WTC11 (cell line): ENCODE measurements at regions not wholly inside any gene's neighbourhood (a gene's known extent, or its start where the extent isn't known, plus 50 kb on each side); places are given as distances from the start of the nearest gene placed in this dataset.

Experiments used
- ATAC-seq: fragments of 200-7000 bp; cut with Tn5 transposase; 2 replicates; pipeline ENCODE4 v1.10.0; 2021; ENCODE audit warnings: mild to moderate bottlenecking, moderate library complexity
- CTCF ChIA-PET: fragments of 300-600 bp; sonication (Branson Sonifier 250); formaldehyde crosslinking; loops from one replicate; lab custom pipeline; 2021; ENCODE audit warnings: antibody characterized with exemption; lab: Charles Lee
- POLR2A ChIA-PET: fragments of 350-600 bp; sonication (Branson Sonifier 250); formaldehyde crosslinking; loops from one replicate; lab custom pipeline; 2021; ENCODE audit warnings: antibody characterized with exemption; lab: Charles Lee
- DNase-seq: peaks from one replicate; pipeline ENCODE4 v3.0.0; 2021; ENCODE audit warnings: low spot score
- H3K27ac Mint-ChIP-seq: 2 replicates; pipeline ENCODE4 v1.8.0; 2021; ENCODE audit warnings: mixed read lengths
- H3K27me3 Mint-ChIP-seq: 2 replicates; pipeline ENCODE4 v1.8.0; 2021; ENCODE audit warnings: low read depth, mild to moderate bottlenecking, moderate library complexity, mixed read lengths
- H3K36me3 Mint-ChIP-seq: 2 replicates; pipeline ENCODE4 v1.8.0; 2021; ENCODE audit warnings: mixed read lengths
- H3K4me1 Mint-ChIP-seq: 2 replicates; pipeline ENCODE4 v1.8.0; 2022; ENCODE audit warnings: mixed read lengths
- H3K4me3 Mint-ChIP-seq: 2 replicates; pipeline ENCODE4 v1.8.0; 2021; ENCODE audit warnings: mild to moderate bottlenecking, moderate library complexity, mixed read lengths
- H3K9me3 Mint-ChIP-seq: 2 replicates; pipeline ENCODE4 v1.8.0; 2021; ENCODE audit warnings: mixed read lengths
- ATF1 ChIP-seq: sonication (generic); formaldehyde crosslinking; IDR thresholded peaks from 2 replicates; pipeline ENCODE4 v1.8.1; 2023; ENCODE audit warnings: mild to moderate bottlenecking, moderate library complexity, missing genetic modification reagents
- ELF4 ChIP-seq: sonication (generic); formaldehyde crosslinking; IDR thresholded peaks from 2 replicates; pipeline ENCODE4 v1.8.1; 2022; ENCODE audit warnings: low read depth, mild to moderate bottlenecking, moderate library complexity, missing genetic modification reagents
- ESRRA ChIP-seq: sonication (generic); formaldehyde crosslinking; IDR thresholded peaks from 2 replicates; pipeline ENCODE4 v1.8.1; 2022; ENCODE audit warnings: mild to moderate bottlenecking, missing genetic modification reagents, borderline replicate concordance
- GABPB1 ChIP-seq: sonication (generic); formaldehyde crosslinking; IDR thresholded peaks from 2 replicates; pipeline ENCODE4 v1.8.1; 2023; ENCODE audit warnings: mild to moderate bottlenecking, missing genetic modification reagents
- GTF2I ChIP-seq: fragments of 250-450 bp; sonication (Bioruptor Pico); conservative IDR thresholded peaks from 2 replicates; pipeline ENCODE4 v1.4.0; 2021; ENCODE audit warnings: mild to moderate bottlenecking
- IRF2 ChIP-seq: sonication (generic); formaldehyde crosslinking; IDR thresholded peaks from 2 replicates; pipeline ENCODE4 v1.8.0; 2022; ENCODE audit warnings: low read depth, missing genetic modification reagents, borderline replicate concordance
- NFATC4 ChIP-seq: fragments of 250-450 bp; sonication (Bioruptor Pico); IDR thresholded peaks from 2 replicates; pipeline ENCODE4 v1.9.0; 2021; ENCODE audit warnings: mild to moderate bottlenecking
- NR3C1 ChIP-seq: sonication (generic); formaldehyde crosslinking; conservative IDR thresholded peaks from 2 replicates; pipeline ENCODE4 v1.8.1; 2023; ENCODE audit warnings: low read depth, mild to moderate bottlenecking, missing genetic modification reagents
- PRRX2 ChIP-seq: fragments of 250-450 bp; sonication (Bioruptor Pico); IDR thresholded peaks from 2 replicates; pipeline ENCODE4 v1.8.0; 2021; ENCODE audit warnings: mild to moderate bottlenecking
- RELA ChIP-seq: sonication (generic); formaldehyde crosslinking; IDR thresholded peaks from 2 replicates; pipeline ENCODE4 v1.8.1; 2022; ENCODE audit warnings: missing genetic modification reagents, mild to moderate bottlenecking, borderline replicate concordance
- RORB ChIP-seq: fragments of 250-450 bp; sonication (Bioruptor Pico); IDR thresholded peaks from 2 replicates; pipeline ENCODE4 v1.9.0; 2021; ENCODE audit warnings: mild to moderate bottlenecking
- SMAD3 ChIP-seq: sonication (generic); formaldehyde crosslinking; IDR thresholded peaks from 2 replicates; pipeline ENCODE4 v1.8.0; 2022; ENCODE audit warnings: missing genetic modification reagents, mild to moderate bottlenecking, borderline replicate concordance
- TEAD1 ChIP-seq: sonication (generic); formaldehyde crosslinking; IDR thresholded peaks from 2 replicates; pipeline ENCODE4 v1.8.0; 2022; ENCODE audit warnings: mild to moderate bottlenecking, missing genetic modification reagents
- ZNF138 ChIP-seq: sonication (generic); formaldehyde crosslinking; conservative IDR thresholded peaks from 2 replicates; pipeline ENCODE4 v1.8.1; 2022; ENCODE audit warnings: mild to moderate bottlenecking, moderate library complexity, missing genetic modification reagents
- ZNF263 ChIP-seq: sonication (generic); formaldehyde crosslinking; IDR thresholded peaks from 2 replicates; pipeline ENCODE4 v1.8.1; 2022; ENCODE audit warnings: low read depth, mild to moderate bottlenecking, moderate library complexity, missing genetic modification reagents
- ZNF317 ChIP-seq: sonication (generic); formaldehyde crosslinking; IDR thresholded peaks from 2 replicates; pipeline ENCODE4 v1.8.1; 2023; ENCODE audit warnings: low read depth, mild to moderate bottlenecking, moderate library complexity, missing genetic modification reagents, borderline replicate concordance
- ZNF396 ChIP-seq: fragments of 250-450 bp; sonication (Bioruptor Pico); IDR thresholded peaks from 2 replicates; pipeline ENCODE4 v1.8.0; 2021; ENCODE audit warnings: mild to moderate bottlenecking, moderate library complexity, borderline replicate concordance
- ZNF416 ChIP-seq: fragments of 250-450 bp; sonication (Bioruptor Pico); IDR thresholded peaks from 2 replicates; pipeline ENCODE4 v1.9.0; 2021; ENCODE audit warnings: mild to moderate bottlenecking, inconsistent platforms
- TF ChIP-seq, protein P1 (sequence below): sonication (generic); formaldehyde crosslinking; IDR thresholded peaks from 2 replicates; pipeline ENCODE4 v1.8.1; 2022; ENCODE audit warnings: mild to moderate bottlenecking, missing genetic modification reagents, moderate library complexity, borderline replicate concordance
- TF ChIP-seq, protein P2 (sequence below): sonication (generic); formaldehyde crosslinking; IDR thresholded peaks from 2 replicates; pipeline ENCODE4 v1.8.0; 2023; ENCODE audit warnings: missing genetic modification reagents, mild to moderate bottlenecking, borderline replicate concordance
- TF ChIP-seq, protein P3 (sequence below): sonication (generic); formaldehyde crosslinking; IDR thresholded peaks from 2 replicates; pipeline ENCODE4 v1.8.1; 2023; ENCODE audit warnings: mild to moderate bottlenecking, missing genetic modification reagents, borderline replicate concordance
- TF ChIP-seq, protein P4 (sequence below): sonication (generic); formaldehyde crosslinking; IDR thresholded peaks from 2 replicates; pipeline ENCODE4 v1.8.1; 2023; ENCODE audit warnings: mild to moderate bottlenecking, missing genetic modification reagents

DNA sequence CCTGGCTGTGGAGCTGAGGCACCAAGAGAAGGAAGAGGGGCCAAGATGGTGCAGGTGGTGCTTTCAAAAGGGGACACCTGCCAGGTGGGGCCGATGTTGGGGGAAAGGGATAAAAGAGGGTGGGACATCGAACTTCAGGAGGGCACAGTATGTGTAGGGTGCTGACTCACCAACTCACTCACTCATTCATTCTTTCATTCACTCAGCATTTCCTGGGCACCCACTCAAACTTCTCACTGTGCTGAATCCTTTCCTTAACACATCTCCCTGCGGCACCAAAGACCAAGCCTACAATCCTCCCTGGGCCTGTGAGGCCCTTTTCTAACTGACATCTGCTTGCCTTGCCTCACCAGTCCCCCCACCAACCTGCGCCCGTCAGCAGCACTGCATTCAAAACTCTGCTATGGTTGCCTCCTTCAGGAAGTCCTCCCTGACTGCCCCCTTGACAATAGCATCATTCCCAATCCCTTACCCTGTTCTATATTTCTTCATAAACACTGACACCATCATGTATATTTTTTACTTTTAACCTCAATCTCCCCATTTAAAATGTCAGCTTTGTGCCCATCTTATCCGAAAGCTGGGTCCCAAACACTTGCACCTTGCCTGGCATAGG lies 246.6 kb downstream of the MN1 start:
- peaks cover 20% of the 10 kb centered on the region for H3K4me1 Mint-ChIP-seq
- DNase-seq (no peak), ATAC-seq (no peak)
- H3K27ac Mint-ChIP-seq = no peak overlapping the region; the same call in 1 of the 2 replicates
- TF ChIP-seq ZNF263 (CRISPR knock-in tag) = no peak
- no peak for TF ChIP-seq ZNF317 (CRISPR knock-in tag)
- no peak for TF ChIP-seq ZNF416
- TF ChIP-seq IRF2 = no peak
- no peak for TF ChIP-seq RORB (CRISPR knock-in tag)
- no peak for TF ChIP-seq PRRX2 (CRISPR knock-in tag)
- no peak for TF ChIP-seq SMAD3 (CRISPR knock-in tag)
- TF ChIP-seq, protein P1, sequence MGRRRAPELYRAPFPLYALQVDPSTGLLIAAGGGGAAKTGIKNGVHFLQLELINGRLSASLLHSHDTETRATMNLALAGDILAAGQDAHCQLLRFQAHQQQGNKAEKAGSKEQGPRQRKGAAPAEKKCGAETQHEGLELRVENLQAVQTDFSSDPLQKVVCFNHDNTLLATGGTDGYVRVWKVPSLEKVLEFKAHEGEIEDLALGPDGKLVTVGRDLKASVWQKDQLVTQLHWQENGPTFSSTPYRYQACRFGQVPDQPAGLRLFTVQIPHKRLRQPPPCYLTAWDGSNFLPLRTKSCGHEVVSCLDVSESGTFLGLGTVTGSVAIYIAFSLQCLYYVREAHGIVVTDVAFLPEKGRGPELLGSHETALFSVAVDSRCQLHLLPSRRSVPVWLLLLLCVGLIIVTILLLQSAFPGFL (CRISPR knock-in tag) = no peak
- no peak for TF ChIP-seq ELF4 (CRISPR knock-in tag)
- no peak for TF ChIP-seq ESRRA
- TF ChIP-seq NR3C1 (CRISPR knock-in tag) = no peak
- TF ChIP-seq GTF2I (CRISPR knock-in tag) = no peak
- TF ChIP-seq GABPB1 (CRISPR knock-in tag) = no peak
- no peak for TF ChIP-seq NFATC4
- no peak overlapping the region for H3K4me3 Mint-ChIP-seq
- POLR2A ChIA-PET = no interaction called here
- H3K9me3 Mint-ChIP-seq = peaks cover 11% of the 10 kb centered on the region
- no peaks in the 10 kb centered on the region for H3K36me3 Mint-ChIP-seq
- H3K27me3 Mint-ChIP-seq = no peaks in the 10 kb centered on the region
- CTCF ChIA-PET = no interaction called here

DNA sequence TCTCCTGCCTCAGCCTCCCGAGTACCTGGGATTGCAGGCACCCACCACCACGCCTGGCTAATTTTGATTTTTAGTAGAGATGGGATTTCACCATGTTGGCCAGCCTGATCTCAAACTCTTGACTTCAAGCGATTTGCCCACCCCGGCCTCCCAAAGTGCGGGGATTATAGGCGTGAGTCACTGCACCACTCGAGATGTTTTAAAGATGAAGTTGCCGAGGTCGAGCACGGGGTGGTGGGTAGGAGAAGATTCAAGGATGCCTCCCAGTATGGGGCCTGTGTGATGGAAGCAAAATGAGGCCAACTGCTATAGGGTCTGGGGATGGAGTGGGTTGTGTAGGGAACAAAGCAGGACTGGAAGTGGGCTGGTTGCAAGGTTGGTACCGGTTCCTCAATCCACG lies 245.2 kb downstream of the MN1 start:
- Mint-ChIP-seq H3K36me3 (no peaks in the 10 kb centered on the region), H3K27me3 (no peaks in the 10 kb centered on the region), H3K4me1 (peaks cover 14% of the 10 kb centered on the region), H3K27ac (no peak overlapping the region), H3K4me3 (no peak overlapping the region), H3K9me3 (peaks cover 11% of the 10 kb centered on the region)
- ChIA-PET CTCF (interaction anchor here (1.0 kb wide), 1 partner anchor 95 kb away, joined by 3 read pairs; no protein-coding TSS in a partner anchor), POLR2A (no interaction called here)
- DNase-seq = no peak
- ATAC-seq = no peak
- no peak for TF ChIP-seq TEAD1 (CRISPR knock-in tag)
- no peak for TF ChIP-seq RELA (CRISPR knock-in tag)
- TF ChIP-seq ZNF396 (CRISPR knock-in tag) = no peak
- TF ChIP-seq, protein P2, sequence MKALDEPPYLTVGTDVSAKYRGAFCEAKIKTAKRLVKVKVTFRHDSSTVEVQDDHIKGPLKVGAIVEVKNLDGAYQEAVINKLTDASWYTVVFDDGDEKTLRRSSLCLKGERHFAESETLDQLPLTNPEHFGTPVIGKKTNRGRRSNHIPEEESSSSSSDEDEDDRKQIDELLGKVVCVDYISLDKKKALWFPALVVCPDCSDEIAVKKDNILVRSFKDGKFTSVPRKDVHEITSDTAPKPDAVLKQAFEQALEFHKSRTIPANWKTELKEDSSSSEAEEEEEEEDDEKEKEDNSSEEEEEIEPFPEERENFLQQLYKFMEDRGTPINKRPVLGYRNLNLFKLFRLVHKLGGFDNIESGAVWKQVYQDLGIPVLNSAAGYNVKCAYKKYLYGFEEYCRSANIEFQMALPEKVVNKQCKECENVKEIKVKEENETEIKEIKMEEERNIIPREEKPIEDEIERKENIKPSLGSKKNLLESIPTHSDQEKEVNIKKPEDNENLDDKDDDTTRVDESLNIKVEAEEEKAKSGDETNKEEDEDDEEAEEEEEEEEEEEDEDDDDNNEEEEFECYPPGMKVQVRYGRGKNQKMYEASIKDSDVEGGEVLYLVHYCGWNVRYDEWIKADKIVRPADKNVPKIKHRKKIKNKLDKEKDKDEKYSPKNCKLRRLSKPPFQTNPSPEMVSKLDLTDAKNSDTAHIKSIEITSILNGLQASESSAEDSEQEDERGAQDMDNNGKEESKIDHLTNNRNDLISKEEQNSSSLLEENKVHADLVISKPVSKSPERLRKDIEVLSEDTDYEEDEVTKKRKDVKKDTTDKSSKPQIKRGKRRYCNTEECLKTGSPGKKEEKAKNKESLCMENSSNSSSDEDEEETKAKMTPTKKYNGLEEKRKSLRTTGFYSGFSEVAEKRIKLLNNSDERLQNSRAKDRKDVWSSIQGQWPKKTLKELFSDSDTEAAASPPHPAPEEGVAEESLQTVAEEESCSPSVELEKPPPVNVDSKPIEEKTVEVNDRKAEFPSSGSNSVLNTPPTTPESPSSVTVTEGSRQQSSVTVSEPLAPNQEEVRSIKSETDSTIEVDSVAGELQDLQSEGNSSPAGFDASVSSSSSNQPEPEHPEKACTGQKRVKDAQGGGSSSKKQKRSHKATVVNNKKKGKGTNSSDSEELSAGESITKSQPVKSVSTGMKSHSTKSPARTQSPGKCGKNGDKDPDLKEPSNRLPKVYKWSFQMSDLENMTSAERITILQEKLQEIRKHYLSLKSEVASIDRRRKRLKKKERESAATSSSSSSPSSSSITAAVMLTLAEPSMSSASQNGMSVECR (CRISPR knock-in tag) = no peak
- TF ChIP-seq, protein P3, sequence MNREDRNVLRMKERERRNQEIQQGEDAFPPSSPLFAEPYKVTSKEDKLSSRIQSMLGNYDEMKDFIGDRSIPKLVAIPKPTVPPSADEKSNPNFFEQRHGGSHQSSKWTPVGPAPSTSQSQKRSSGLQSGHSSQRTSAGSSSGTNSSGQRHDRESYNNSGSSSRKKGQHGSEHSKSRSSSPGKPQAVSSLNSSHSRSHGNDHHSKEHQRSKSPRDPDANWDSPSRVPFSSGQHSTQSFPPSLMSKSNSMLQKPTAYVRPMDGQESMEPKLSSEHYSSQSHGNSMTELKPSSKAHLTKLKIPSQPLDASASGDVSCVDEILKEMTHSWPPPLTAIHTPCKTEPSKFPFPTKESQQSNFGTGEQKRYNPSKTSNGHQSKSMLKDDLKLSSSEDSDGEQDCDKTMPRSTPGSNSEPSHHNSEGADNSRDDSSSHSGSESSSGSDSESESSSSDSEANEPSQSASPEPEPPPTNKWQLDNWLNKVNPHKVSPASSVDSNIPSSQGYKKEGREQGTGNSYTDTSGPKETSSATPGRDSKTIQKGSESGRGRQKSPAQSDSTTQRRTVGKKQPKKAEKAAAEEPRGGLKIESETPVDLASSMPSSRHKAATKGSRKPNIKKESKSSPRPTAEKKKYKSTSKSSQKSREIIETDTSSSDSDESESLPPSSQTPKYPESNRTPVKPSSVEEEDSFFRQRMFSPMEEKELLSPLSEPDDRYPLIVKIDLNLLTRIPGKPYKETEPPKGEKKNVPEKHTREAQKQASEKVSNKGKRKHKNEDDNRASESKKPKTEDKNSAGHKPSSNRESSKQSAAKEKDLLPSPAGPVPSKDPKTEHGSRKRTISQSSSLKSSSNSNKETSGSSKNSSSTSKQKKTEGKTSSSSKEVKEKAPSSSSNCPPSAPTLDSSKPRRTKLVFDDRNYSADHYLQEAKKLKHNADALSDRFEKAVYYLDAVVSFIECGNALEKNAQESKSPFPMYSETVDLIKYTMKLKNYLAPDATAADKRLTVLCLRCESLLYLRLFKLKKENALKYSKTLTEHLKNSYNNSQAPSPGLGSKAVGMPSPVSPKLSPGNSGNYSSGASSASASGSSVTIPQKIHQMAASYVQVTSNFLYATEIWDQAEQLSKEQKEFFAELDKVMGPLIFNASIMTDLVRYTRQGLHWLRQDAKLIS (CRISPR knock-in tag) = no peak
- TF ChIP-seq, protein P4, sequence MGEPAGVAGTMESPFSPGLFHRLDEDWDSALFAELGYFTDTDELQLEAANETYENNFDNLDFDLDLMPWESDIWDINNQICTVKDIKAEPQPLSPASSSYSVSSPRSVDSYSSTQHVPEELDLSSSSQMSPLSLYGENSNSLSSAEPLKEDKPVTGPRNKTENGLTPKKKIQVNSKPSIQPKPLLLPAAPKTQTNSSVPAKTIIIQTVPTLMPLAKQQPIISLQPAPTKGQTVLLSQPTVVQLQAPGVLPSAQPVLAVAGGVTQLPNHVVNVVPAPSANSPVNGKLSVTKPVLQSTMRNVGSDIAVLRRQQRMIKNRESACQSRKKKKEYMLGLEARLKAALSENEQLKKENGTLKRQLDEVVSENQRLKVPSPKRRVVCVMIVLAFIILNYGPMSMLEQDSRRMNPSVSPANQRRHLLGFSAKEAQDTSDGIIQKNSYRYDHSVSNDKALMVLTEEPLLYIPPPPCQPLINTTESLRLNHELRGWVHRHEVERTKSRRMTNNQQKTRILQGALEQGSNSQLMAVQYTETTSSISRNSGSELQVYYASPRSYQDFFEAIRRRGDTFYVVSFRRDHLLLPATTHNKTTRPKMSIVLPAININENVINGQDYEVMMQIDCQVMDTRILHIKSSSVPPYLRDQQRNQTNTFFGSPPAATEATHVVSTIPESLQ (CRISPR knock-in tag) = no peak
- TF ChIP-seq ATF1 (CRISPR knock-in tag) = no peak
- TF ChIP-seq ZNF138 (CRISPR knock-in tag) = no peak
